Neural cell (in vitro differentiated cells): ENCODE measurements at regions not wholly inside any gene's neighbourhood (a gene's known extent, or its start where the extent isn't known, plus 50 kb on each side); places are given as distances from the start of the nearest gene placed in this dataset.

ENCODE experiments used
- H2AFZ ChIP-seq: fragments of 200-600, 300-800 bp; sonication (generic), shearing (Covaris generic); 2 replicates; pipeline ENCODE4 v1.6.0; 2014; ENCODE audit warnings: low read depth, mild to moderate bottlenecking, antibody characterized with exemption, low read length, moderate library complexity
- H3F3A ChIP-seq: fragments of 200-600 bp; shearing (Covaris generic); 2 replicates; pipeline ENCODE4 v1.6.1; 2016; ENCODE audit warnings: mild to moderate bottlenecking, moderate library complexity, mixed read lengths, antibody characterized with exemption, low read length; ENCODE audit not compliant: insufficient read depth, poor library complexity, severe bottlenecking
- H3K27ac ChIP-seq: fragments of 200-600, 300-800 bp; sonication (generic), shearing (Covaris generic); 2 replicates; pipeline ENCODE4 v1.5.1; 2014; ENCODE audit warnings: mild to moderate bottlenecking, low read length, moderate library complexity
- H3K27me3 ChIP-seq: fragments of 300-800, 200-600 bp; sonication (generic), shearing (Covaris generic); 2 replicates; pipeline ENCODE4 v1.6.0; 2014; ENCODE audit warnings: mild to moderate bottlenecking, low read depth, low read length, moderate library complexity; ENCODE audit not compliant: insufficient read depth
- H3K36me3 ChIP-seq: fragments of 300-800, 200-600 bp; sonication (generic), shearing (Covaris generic); 2 replicates; pipeline ENCODE4 v1.5.1; 2014; ENCODE audit warnings: mild to moderate bottlenecking, antibody characterized with exemption, low read length, moderate library complexity; ENCODE audit not compliant: insufficient read depth
- H3K4me2 ChIP-seq: fragments of 300-800, 200-600 bp; sonication (generic), shearing (Covaris generic); 2 replicates; pipeline ENCODE4 v1.6.0; 2014; ENCODE audit warnings: mild to moderate bottlenecking, low read length
- H3K4me3 ChIP-seq: fragments of 300-800, 200-600 bp; sonication (generic), shearing (Covaris generic); 2 replicates; pipeline ENCODE4 v1.5.1; 2014; ENCODE audit warnings: mild to moderate bottlenecking, low read length, moderate library complexity
- H3K79me2 ChIP-seq: fragments of 200-600 bp; shearing (Covaris generic); replicated peaks from 2 replicates; pipeline ENCODE4 v1.6.0; 2014; ENCODE audit warnings: mild to moderate bottlenecking, low read length, moderate library complexity; ENCODE audit not compliant: insufficient read depth
- H3K9ac ChIP-seq: fragments of 300-800, 200-600 bp; sonication (generic), shearing (Covaris generic); 2 replicates; pipeline ENCODE4 v1.6.1; 2016; ENCODE audit warnings: mild to moderate bottlenecking, low read length, mixed read lengths
- H3K9me2 ChIP-seq: fragments of 200-600 bp; shearing (Covaris generic); 2 replicates; pipeline ENCODE4 v1.6.1; 2016; ENCODE audit warnings: mild to moderate bottlenecking, low read length, mixed read lengths; ENCODE audit not compliant: insufficient read depth
- H3K9me3 ChIP-seq: fragments of 200-600, 300-800 bp; sonication (generic), shearing (Covaris generic); 2 replicates; pipeline ENCODE4 v1.6.1; 2016; ENCODE audit warnings: mild to moderate bottlenecking, mixed run types, low read length, moderate library complexity, mixed read lengths
- H4K20me1 ChIP-seq: fragments of 200-600 bp; shearing (Covaris generic); 2 replicates; pipeline ENCODE4 v1.6.1; 2016; ENCODE audit warnings: mild to moderate bottlenecking, mixed run types; ENCODE audit not compliant: insufficient read depth
- CTCF ChIP-seq: fragments of 450-650 bp; IDR thresholded peaks from 2 replicates; pipeline ENCODE4 v1.5.1; 2014; ENCODE audit warnings: antibody characterized with exemption, mild to moderate bottlenecking, moderate library complexity; ENCODE audit not compliant: poor library complexity, severe bottlenecking
- EP300 ChIP-seq: fragments of 450-650 bp; conservative IDR thresholded peaks from 2 replicates; pipeline ENCODE4 v1.6.1; 2014; ENCODE audit warnings: antibody characterized with exemption, mild to moderate bottlenecking, moderate library complexity; ENCODE audit not compliant: poor library complexity, severe bottlenecking
- EZH2 ChIP-seq: fragments of 200-600, 300-800 bp; shearing (Covaris generic), sonication (generic); IDR thresholded peaks from 2 replicates; pipeline ENCODE4 v1.6.1; 2014; ENCODE audit warnings: antibody characterized with exemption, low read length, borderline replicate concordance, mild to moderate bottlenecking; ENCODE audit not compliant: insufficient read depth, poor library complexity, severe bottlenecking
- MXI1 ChIP-seq: fragments of 450-650 bp; conservative IDR thresholded peaks from 2 replicates; pipeline ENCODE4 v1.6.1; 2014; ENCODE audit warnings: antibody characterized with exemption, mild to moderate bottlenecking; ENCODE audit not compliant: poor library complexity, severe bottlenecking
- POLR2AphosphoS5 ChIP-seq: IDR thresholded peaks from 2 replicates; pipeline ENCODE4 v1.6.1; 2012
- RAD21 ChIP-seq: fragments of 450-650 bp; conservative IDR thresholded peaks from 2 replicates; pipeline ENCODE4 v1.6.1; 2014; ENCODE audit warnings: antibody characterized with exemption, mild to moderate bottlenecking, moderate library complexity
- REST ChIP-seq: IDR thresholded peaks from 2 replicates; pipeline ENCODE4 v1.6.1; 2012; ENCODE audit warnings: borderline replicate concordance
- SMC3 ChIP-seq: fragments of 450-650 bp; conservative IDR thresholded peaks from 2 replicates; pipeline ENCODE4 v1.6.1; 2014; ENCODE audit warnings: antibody characterized with exemption, mild to moderate bottlenecking, moderate library complexity; ENCODE audit not compliant: poor library complexity
- TAF1 ChIP-seq: IDR thresholded peaks from 2 replicates; pipeline ENCODE4 v1.6.1; 2012; ENCODE audit warnings: low read depth

GRCh38 chr6:84583784-84584183, 180.6 kb downstream of the TBX18 start:
- H3K9me3 ChIP-seq: no peaks in the 10 kb centered on the region
- no peak overlapping the region for H3K9ac ChIP-seq
- H3K4me3 ChIP-seq: no peak overlapping the region
- H3F3A ChIP-seq: no peaks in the 10 kb centered on the region
- no peak overlapping the region for H3K27ac ChIP-seq
- no peaks in the 10 kb centered on the region for H3K27me3 ChIP-seq
- no peaks in the 10 kb centered on the region for H3K79me2 ChIP-seq
- H3K36me3 ChIP-seq: no peaks in the 10 kb centered on the region
- no peak overlapping the region for H3K4me2 ChIP-seq
- no peak overlapping the region for H2AFZ ChIP-seq
- no peaks in the 10 kb centered on the region for H4K20me1 ChIP-seq
- H3K9me2 ChIP-seq: no peaks in the 10 kb centered on the region
- TF ChIP-seq POLR2AphosphoS5: no peak
- no peak for TF ChIP-seq SMC3
- no peak for TF ChIP-seq REST
- TF ChIP-seq EP300: no peak
- no peak for TF ChIP-seq CTCF
- no peak for TF ChIP-seq MXI1
- no peak for TF ChIP-seq TAF1
- TF ChIP-seq EZH2: no peak
- no peak for TF ChIP-seq RAD21

- no peaks in the 10 kb centered on the region for H3K9me2 ChIP-seq
- no peak overlapping the region for H2AFZ ChIP-seq
- TF ChIP-seq EZH2: no peak
- TF ChIP-seq TAF1: no peak
- TF ChIP-seq REST: no peak
- TF ChIP-seq EP300: no peak
- no peak for TF ChIP-seq RAD21
- no peak for TF ChIP-seq SMC3
Measured at GRCh38 chr6:84582997-84583396, 181.4 kb downstream of the TBX18 start.

More at GRCh38 chr6:84582997-84583396, 181.4 kb downstream of the TBX18 start:
- H3K4me3 ChIP-seq: no peak overlapping the region
- no peaks in the 10 kb centered on the region for H3K36me3 ChIP-seq
- H3K9ac ChIP-seq: no peak overlapping the region
- H3K79me2 ChIP-seq: no peaks in the 10 kb centered on the region
- no peaks in the 10 kb centered on the region for H4K20me1 ChIP-seq
- no peaks in the 10 kb centered on the region for H3K27me3 ChIP-seq
- no peaks in the 10 kb centered on the region for H3F3A ChIP-seq
- no peaks in the 10 kb centered on the region for H3K9me3 ChIP-seq
- no peak overlapping the region for H3K27ac ChIP-seq
- H3K4me2 ChIP-seq: no peak overlapping the region
